Liver (tissue), 8 donors: ENCODE measurements at regions not wholly inside any gene's neighbourhood (a gene's known extent, or its start where the extent isn't known, plus 50 kb on each side); places are given as distances from the start of the nearest gene placed in this dataset.

Source experiments
- DNase-seq: peaks from one replicate; pipeline ENCODE4 v3.0.0-alpha.2; 2017; ENCODE audit warnings: low spot score
- H3K27ac ChIP-seq, 2 donors: one replicate each; pipeline ENCODE4 v1.7.0; 2013; ENCODE audit warnings: inconsistent platforms in 2 of 2, low read length in 2 of 2, control low read depth in 1 of 2, low read depth in 1 of 2, mild to moderate bottlenecking in 1 of 2
- H3K27me3 ChIP-seq, 4 donors: one replicate each; pipeline versions ENCODE4 v1.6.1 to v1.7.0; 2013; ENCODE audit warnings: low read length in 3 of 4, inconsistent platforms in 1 of 4, mild to moderate bottlenecking in 1 of 4, moderate library complexity in 1 of 4; ENCODE audit not compliant: control insufficient read depth in 4 of 4, insufficient read depth in 4 of 4
- H3K36me3 ChIP-seq, 4 donors: one replicate each; pipeline versions ENCODE4 v1.6.1 to v1.7.0; 2013; ENCODE audit warnings: low read length in 3 of 4, mild to moderate bottlenecking in 3 of 4, low read depth in 1 of 4, moderate library complexity in 1 of 4; ENCODE audit not compliant: control insufficient read depth in 4 of 4, insufficient read depth in 3 of 4
- H3K4me1 ChIP-seq, 4 donors: one replicate each; pipeline versions ENCODE4 v1.6.1 to v1.7.0; 2013; ENCODE audit warnings: low read length in 3 of 4, mild to moderate bottlenecking in 3 of 4, moderate library complexity in 1 of 4; ENCODE audit not compliant: control insufficient read depth in 4 of 4, insufficient read depth in 4 of 4
- H3K4me3 ChIP-seq, 3 donors: one replicate each; pipeline versions ENCODE4 v1.6.1 to v1.7.0; 2013; ENCODE audit warnings: low read length in 3 of 3, control low read depth in 1 of 3, low read depth in 1 of 3, mild to moderate bottlenecking in 1 of 3
- H3K9ac ChIP-seq, 2 donors: one replicate each; pipeline ENCODE4 v1.7.0; 2013; ENCODE audit warnings: low read length in 2 of 2, mild to moderate bottlenecking in 2 of 2, moderate library complexity in 2 of 2, control low read depth in 1 of 2, low read depth in 1 of 2
- H3K9me3 ChIP-seq, 4 donors: one replicate each; pipeline versions ENCODE4 v1.6.1 to v1.7.0; 2013; ENCODE audit warnings: low read length in 3 of 4; ENCODE audit not compliant: control insufficient read depth in 4 of 4
- EGR1 ChIP-seq, 2 donors: IDR thresholded peaks; 2 replicates each; pipeline ENCODE4 v1.6.1; 2016 to 2018; ENCODE audit warnings: antibody characterized with exemption in 2 of 2, low read depth in 2 of 2
- FOXA1 ChIP-seq: IDR thresholded peaks from 2 replicates; pipeline ENCODE4 v1.6.1; 2016; ENCODE audit warnings: antibody characterized with exemption
- FOXA2 ChIP-seq: IDR thresholded peaks from 2 replicates; pipeline ENCODE4 v1.6.1; 2016; ENCODE audit warnings: antibody characterized with exemption
- GABPA ChIP-seq, 2 donors: IDR thresholded peaks in 1 of 2; conservative IDR thresholded peaks in 1 of 2; 2 replicates each; pipeline ENCODE4 v1.6.1; 2016; ENCODE audit warnings: antibody characterized with exemption in 2 of 2, mild to moderate bottlenecking in 1 of 2, moderate library complexity in 1 of 2
- HNF4A ChIP-seq, 2 donors: conservative IDR thresholded peaks; 2 replicates each; pipeline ENCODE4 v1.6.1; 2016; ENCODE audit warnings: antibody characterized with exemption in 2 of 2, mild to moderate bottlenecking in 2 of 2
- HNF4G ChIP-seq: IDR thresholded peaks from 2 replicates; pipeline ENCODE4 v1.6.1; 2016; ENCODE audit warnings: antibody characterized with exemption
- JUND ChIP-seq, 2 donors: IDR thresholded peaks; 2 replicates each; pipeline ENCODE4 v1.6.1; 2016; ENCODE audit warnings: antibody characterized with exemption in 2 of 2
- NR2F2 ChIP-seq: IDR thresholded peaks from 2 replicates; pipeline ENCODE4 v1.6.1; 2016; ENCODE audit warnings: antibody characterized with exemption
- RAD21 ChIP-seq, 2 donors: IDR thresholded peaks; 2 replicates each; pipeline ENCODE4 v1.6.1; 2016; ENCODE audit warnings: antibody characterized with exemption in 2 of 2, mild to moderate bottlenecking in 2 of 2
- RXRA ChIP-seq, 2 donors: IDR thresholded peaks; 2 replicates each; pipeline ENCODE4 v1.6.1; 2017 to 2018; ENCODE audit warnings: antibody characterized with exemption in 2 of 2, mild to moderate bottlenecking in 1 of 2
- SP1 ChIP-seq: IDR thresholded peaks from 2 replicates; pipeline ENCODE4 v1.6.1; 2018; ENCODE audit warnings: antibody characterized with exemption, mild to moderate bottlenecking
- TAF1 ChIP-seq: conservative IDR thresholded peaks from 2 replicates; pipeline ENCODE4 v1.6.1; 2016; ENCODE audit warnings: antibody characterized with exemption, mild to moderate bottlenecking
- YY1 ChIP-seq: IDR thresholded peaks from 2 replicates; pipeline ENCODE4 v1.6.1; 2016; ENCODE audit warnings: antibody characterized with exemption, mild to moderate bottlenecking
- WGBS: extraction: QIAGEN DNeasy Blood & Tissue Kit; methylation state at CpG from one replicate; pipeline ENCODE4 v1.1.7; 2013; 5-methylcytosine and 5-hydroxymethylcytosine counted together
- TF ChIP-seq, protein P1 (sequence below): IDR thresholded peaks from 2 replicates; pipeline ENCODE4 v1.6.1; 2016; ENCODE audit warnings: antibody characterized with exemption
- TF ChIP-seq, protein P2 (sequence below): IDR thresholded peaks from 2 replicates; pipeline ENCODE4 v1.6.1; 2016; ENCODE audit warnings: antibody characterized with exemption
- TF ChIP-seq, protein P3 (sequence below): IDR thresholded peaks from 2 replicates; pipeline ENCODE4 v1.6.1; 2016; ENCODE audit warnings: antibody characterized with exemption
- TF ChIP-seq, protein P4 (sequence below): IDR thresholded peaks from 2 replicates; pipeline ENCODE4 v1.6.1; 2016; ENCODE audit warnings: antibody characterized with exemption, mild to moderate bottlenecking
- TF ChIP-seq, protein P5 (sequence below): fragments of 150-350 bp; IDR thresholded peaks from 2 replicates; pipeline ENCODE4 v1.5.1; 2017; ENCODE audit warnings: improper control_type of control experiment, low read depth, low read length; ENCODE audit not compliant: missing input control
- donor health status: healthy.
- donor health status: healthy.
- donor health status: healthy.
- donor health status: healthy.
- donor health status: healthy.

DNA sequence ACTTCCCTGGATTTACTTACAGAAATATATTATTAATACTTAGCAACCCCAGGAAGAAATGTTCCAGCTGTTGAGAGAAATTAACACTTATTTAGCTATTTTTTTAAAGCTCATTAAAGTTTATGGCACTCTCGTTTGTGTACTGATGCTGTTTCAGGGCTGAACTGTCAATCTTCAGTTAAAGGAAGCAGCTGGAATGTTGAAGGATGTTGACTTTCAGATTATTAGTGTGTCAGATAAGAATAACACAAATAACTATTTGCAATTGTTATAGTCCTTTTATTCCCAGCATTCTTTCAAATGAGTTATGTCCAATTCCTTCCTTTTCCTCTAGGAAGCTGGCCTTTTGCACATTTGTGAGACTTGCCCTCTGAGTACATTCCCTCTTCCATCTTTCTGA is 278.2 kb upstream of the RAG2 start:
- Histone ChIP-seq H3K4me1 (no peaks in the 10 kb centered on the region), H3K4me3 (no peak overlapping the region), H3K27me3 (no peaks in the 10 kb centered on the region), H3K9me3 (no peaks in the 10 kb centered on the region), H3K36me3 (no peaks in the 10 kb centered on the region), H3K27ac (no peak overlapping the region), H3K9ac (no peak overlapping the region)
- TF ChIP-seq, protein P1, sequence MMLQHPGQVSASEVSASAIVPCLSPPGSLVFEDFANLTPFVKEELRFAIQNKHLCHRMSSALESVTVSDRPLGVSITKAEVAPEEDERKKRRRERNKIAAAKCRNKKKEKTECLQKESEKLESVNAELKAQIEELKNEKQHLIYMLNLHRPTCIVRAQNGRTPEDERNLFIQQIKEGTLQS = no peak
- TF ChIP-seq, protein P2, sequence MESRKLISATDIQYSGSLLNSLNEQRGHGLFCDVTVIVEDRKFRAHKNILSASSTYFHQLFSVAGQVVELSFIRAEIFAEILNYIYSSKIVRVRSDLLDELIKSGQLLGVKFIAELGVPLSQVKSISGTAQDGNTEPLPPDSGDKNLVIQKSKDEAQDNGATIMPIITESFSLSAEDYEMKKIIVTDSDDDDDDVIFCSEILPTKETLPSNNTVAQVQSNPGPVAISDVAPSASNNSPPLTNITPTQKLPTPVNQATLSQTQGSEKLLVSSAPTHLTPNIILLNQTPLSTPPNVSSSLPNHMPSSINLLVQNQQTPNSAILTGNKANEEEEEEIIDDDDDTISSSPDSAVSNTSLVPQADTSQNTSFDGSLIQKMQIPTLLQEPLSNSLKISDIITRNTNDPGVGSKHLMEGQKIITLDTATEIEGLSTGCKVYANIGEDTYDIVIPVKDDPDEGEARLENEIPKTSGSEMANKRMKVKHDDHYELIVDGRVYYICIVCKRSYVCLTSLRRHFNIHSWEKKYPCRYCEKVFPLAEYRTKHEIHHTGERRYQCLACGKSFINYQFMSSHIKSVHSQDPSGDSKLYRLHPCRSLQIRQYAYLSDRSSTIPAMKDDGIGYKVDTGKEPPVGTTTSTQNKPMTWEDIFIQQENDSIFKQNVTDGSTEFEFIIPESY = no peak
- TF ChIP-seq, protein P3, sequence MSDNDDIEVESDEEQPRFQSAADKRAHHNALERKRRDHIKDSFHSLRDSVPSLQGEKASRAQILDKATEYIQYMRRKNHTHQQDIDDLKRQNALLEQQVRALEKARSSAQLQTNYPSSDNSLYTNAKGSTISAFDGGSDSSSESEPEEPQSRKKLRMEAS = no peak
- TF ChIP-seq SP1 (no peak), HNF4A (conservative IDR thresholded peaks at IDR 0.05) (no peak), YY1 (no peak), NR2F2 (no peak), FOXA2 (no peak), JUND (IDR thresholded peaks at IDR 0.05) (no peak), EGR1 (IDR thresholded peaks at IDR 0.05; ENCODE audit: low read depth in 2 of 2) (no peak), TAF1 (no peak), RAD21 (IDR thresholded peaks at IDR 0.05) (no peak), HNF4G (no peak), FOXA1 (no peak)
- TF ChIP-seq, protein P4, sequence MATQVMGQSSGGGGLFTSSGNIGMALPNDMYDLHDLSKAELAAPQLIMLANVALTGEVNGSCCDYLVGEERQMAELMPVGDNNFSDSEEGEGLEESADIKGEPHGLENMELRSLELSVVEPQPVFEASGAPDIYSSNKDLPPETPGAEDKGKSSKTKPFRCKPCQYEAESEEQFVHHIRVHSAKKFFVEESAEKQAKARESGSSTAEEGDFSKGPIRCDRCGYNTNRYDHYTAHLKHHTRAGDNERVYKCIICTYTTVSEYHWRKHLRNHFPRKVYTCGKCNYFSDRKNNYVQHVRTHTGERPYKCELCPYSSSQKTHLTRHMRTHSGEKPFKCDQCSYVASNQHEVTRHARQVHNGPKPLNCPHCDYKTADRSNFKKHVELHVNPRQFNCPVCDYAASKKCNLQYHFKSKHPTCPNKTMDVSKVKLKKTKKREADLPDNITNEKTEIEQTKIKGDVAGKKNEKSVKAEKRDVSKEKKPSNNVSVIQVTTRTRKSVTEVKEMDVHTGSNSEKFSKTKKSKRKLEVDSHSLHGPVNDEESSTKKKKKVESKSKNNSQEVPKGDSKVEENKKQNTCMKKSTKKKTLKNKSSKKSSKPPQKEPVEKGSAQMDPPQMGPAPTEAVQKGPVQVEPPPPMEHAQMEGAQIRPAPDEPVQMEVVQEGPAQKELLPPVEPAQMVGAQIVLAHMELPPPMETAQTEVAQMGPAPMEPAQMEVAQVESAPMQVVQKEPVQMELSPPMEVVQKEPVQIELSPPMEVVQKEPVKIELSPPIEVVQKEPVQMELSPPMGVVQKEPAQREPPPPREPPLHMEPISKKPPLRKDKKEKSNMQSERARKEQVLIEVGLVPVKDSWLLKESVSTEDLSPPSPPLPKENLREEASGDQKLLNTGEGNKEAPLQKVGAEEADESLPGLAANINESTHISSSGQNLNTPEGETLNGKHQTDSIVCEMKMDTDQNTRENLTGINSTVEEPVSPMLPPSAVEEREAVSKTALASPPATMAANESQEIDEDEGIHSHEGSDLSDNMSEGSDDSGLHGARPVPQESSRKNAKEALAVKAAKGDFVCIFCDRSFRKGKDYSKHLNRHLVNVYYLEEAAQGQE = no peak
- TF ChIP-seq, protein P5, sequence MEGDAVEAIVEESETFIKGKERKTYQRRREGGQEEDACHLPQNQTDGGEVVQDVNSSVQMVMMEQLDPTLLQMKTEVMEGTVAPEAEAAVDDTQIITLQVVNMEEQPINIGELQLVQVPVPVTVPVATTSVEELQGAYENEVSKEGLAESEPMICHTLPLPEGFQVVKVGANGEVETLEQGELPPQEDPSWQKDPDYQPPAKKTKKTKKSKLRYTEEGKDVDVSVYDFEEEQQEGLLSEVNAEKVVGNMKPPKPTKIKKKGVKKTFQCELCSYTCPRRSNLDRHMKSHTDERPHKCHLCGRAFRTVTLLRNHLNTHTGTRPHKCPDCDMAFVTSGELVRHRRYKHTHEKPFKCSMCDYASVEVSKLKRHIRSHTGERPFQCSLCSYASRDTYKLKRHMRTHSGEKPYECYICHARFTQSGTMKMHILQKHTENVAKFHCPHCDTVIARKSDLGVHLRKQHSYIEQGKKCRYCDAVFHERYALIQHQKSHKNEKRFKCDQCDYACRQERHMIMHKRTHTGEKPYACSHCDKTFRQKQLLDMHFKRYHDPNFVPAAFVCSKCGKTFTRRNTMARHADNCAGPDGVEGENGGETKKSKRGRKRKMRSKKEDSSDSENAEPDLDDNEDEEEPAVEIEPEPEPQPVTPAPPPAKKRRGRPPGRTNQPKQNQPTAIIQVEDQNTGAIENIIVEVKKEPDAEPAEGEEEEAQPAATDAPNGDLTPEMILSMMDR = no peak
- 10% methylated on average over 1 of the region's 1 CpG for WGBS
- DNase-seq = no peak

DNA sequence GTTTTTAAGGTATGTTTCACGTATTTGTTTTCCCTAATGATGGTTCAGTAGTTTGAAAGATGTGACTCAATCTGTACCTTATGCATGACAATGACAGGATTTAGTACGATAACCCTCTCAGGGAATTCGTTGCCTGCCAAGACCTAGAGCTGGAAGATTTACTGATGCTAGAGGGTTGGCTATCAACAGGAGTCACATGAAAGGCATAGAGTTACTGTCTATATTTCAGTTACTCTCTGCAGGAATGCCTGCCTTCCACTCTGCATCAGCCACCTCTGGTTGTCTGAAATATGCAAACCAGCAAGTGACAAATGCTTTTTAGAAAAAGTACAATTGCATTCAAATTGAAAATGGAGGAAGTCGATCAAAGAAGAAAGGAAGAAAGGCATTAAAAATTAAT is 276.3 kb upstream of the RAG2 start:
- no peak overlapping the region for H3K9ac ChIP-seq
- no peaks in the 10 kb centered on the region for H3K9me3 ChIP-seq
- H3K4me1 ChIP-seq = no peaks in the 10 kb centered on the region
- 60% methylated on average over 4 of the region's 4 CpGs for WGBS
- no peaks in the 10 kb centered on the region for H3K27me3 ChIP-seq
- H3K27ac ChIP-seq = no peak overlapping the region
- H3K4me3 ChIP-seq = no peak overlapping the region
- no peak for DNase-seq
- H3K36me3 ChIP-seq = no peaks in the 10 kb centered on the region
- TF ChIP-seq JUND (IDR thresholded peaks at IDR 0.05) (no peak), SP1 (no peak), FOXA2 (no peak), GABPA (IDR thresholded peaks at IDR 0.05 in 1 of 2, conservative IDR thresholded peaks at IDR 0.05 in 1 of 2) (no peak), RXRA (IDR thresholded peaks at IDR 0.05) (no peak), FOXA1 (no peak), TAF1 (no peak)
- TF ChIP-seq, protein P5 = no peak
- TF ChIP-seq, protein P4 = no peak
- TF ChIP-seq, protein P3 = no peak
